BE2C (cell line): ENCODE measurements at regions not wholly inside any gene's neighbourhood (a gene's known extent, or its start where the extent isn't known, plus 50 kb on each side); places are given as distances from the start of the nearest gene placed in this dataset.
A peak's percentile ranks its signal among the peaks of the same experiment; 100 is the strongest.

Experiments used
- DNase-seq: peaks from one replicate; pipeline ENCODE4 v3.0.0-alpha.2; 2020
- H3K27me3 ChIP-seq: fragments of 250-450 bp; sonication (Bioruptor Pico); 2 replicates; pipeline ENCODE4 v1.5.1; 2020; ENCODE audit warnings: mild to moderate bottlenecking
- H3K36me3 ChIP-seq: fragments of 250-450 bp; sonication (Bioruptor Pico); 2 replicates; pipeline ENCODE4 v1.5.1; 2020; ENCODE audit warnings: mild to moderate bottlenecking
- H3K4me1 ChIP-seq: fragments of 250-450 bp; sonication (Bioruptor Pico); 2 replicates; pipeline ENCODE4 v1.5.1; 2020
- H3K4me3 ChIP-seq: 2 replicates; pipeline ENCODE4 v1.5.1; 2011; ENCODE audit warnings: low read depth, low read length
- H3K9me3 ChIP-seq: fragments of 250-450 bp; sonication (Bioruptor Pico); 2 replicates; pipeline ENCODE4 v1.5.1; 2020
- CTCF ChIP-seq: IDR thresholded peaks from 2 replicates; pipeline ENCODE4 v1.5.1; 2012; ENCODE audit warnings: mild to moderate bottlenecking, low read depth, low read length

DNA sequence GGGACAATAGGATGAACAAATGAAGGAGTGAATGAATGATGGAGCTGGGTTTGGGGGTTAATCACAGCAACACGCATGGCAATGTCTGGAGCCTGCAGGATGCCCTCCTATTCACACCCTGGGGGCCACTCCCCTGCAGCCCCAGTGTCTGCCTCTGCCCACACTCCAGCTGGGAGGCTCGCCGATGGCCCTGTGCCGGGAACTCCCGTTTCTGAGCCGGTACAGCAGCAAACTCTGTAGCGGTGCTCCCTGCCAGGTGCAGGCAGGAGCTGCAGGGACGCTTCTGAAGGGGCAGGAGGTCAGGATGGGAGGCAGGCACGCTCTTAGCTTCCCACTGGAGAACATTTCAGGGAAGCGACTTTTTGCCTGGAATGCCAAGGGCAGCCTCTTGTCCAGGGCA is 55.4 kb upstream of the NCOR2 start:
- DNase-seq: no peak
- Histone ChIP-seq H3K4me3 (no peak overlapping the region), H3K9me3 (no peaks in the 10 kb centered on the region), H3K36me3 (no peaks in the 10 kb centered on the region), H3K27me3 (no peaks in the 10 kb centered on the region), H3K4me1 (peaks cover 8% of the 10 kb centered on the region)
- TF ChIP-seq CTCF: no peak

DNA sequence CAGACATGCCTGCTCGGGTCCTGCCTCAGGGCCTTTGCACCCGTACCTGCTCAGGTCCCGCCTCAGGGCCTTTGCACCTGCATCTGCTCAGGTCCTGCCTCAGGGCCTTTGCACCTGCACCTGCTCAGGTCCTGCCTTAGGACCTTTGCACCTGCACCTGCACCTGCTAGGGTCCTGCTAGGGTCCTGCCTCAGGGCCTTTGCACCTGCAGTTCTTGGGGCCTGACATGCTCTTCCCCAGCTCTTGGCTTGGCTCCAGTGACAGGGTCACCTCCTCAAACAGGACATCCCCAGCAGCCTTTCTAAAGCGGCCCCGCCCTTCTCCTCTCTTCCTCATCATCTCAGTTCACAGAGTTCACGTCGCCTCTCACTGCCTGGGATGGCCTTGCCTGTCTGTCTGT is 54.9 kb upstream of the NCOR2 start:
- Histone ChIP-seq H3K4me3 (no peak overlapping the region), H3K4me1 (peaks cover 9% of the 10 kb centered on the region), H3K27me3 (no peaks in the 10 kb centered on the region), H3K36me3 (no peaks in the 10 kb centered on the region), H3K9me3 (no peaks in the 10 kb centered on the region)
- no peak for TF ChIP-seq CTCF
- no peak for DNase-seq

GRCh38 chr12:124621296-124621660 is 53.9 kb upstream of the NCOR2 start:
- peaks cover 13% of the 10 kb centered on the region for H3K4me1 ChIP-seq
- no peak for DNase-seq
- H3K27me3 ChIP-seq: no peaks in the 10 kb centered on the region
- no peaks in the 10 kb centered on the region for H3K9me3 ChIP-seq
- no peak for TF ChIP-seq CTCF
- H3K4me3 ChIP-seq: no peak overlapping the region
- H3K36me3 ChIP-seq: no peaks in the 10 kb centered on the region

GRCh38 chr12:124620606-124621295 is 53.3 kb upstream of the NCOR2 start:
- H3K4me1 ChIP-seq: peaks cover 10% of the 10 kb centered on the region

GRCh38 chr12:124618291-124618902 is 51.0 kb upstream of the NCOR2 start:
- Histone ChIP-seq H3K27me3 (no peaks in the 10 kb centered on the region), H3K36me3 (no peaks in the 10 kb centered on the region), H3K4me3 (no peak overlapping the region), H3K4me1 (peaks cover 10% of the 10 kb centered on the region), H3K9me3 (no peaks in the 10 kb centered on the region; the same call in 1 of the 2 replicates)
- no peak for DNase-seq
- no peak for TF ChIP-seq CTCF

More at GRCh38 chr12:124620606-124621295, 53.3 kb upstream of the NCOR2 start:
- TF ChIP-seq CTCF: no peak
- H3K36me3 ChIP-seq: no peaks in the 10 kb centered on the region
- H3K27me3 ChIP-seq: no peaks in the 10 kb centered on the region
- no peak for DNase-seq
- H3K4me3 ChIP-seq: no peak overlapping the region
- H3K9me3 ChIP-seq: no peaks in the 10 kb centered on the region

DNA sequence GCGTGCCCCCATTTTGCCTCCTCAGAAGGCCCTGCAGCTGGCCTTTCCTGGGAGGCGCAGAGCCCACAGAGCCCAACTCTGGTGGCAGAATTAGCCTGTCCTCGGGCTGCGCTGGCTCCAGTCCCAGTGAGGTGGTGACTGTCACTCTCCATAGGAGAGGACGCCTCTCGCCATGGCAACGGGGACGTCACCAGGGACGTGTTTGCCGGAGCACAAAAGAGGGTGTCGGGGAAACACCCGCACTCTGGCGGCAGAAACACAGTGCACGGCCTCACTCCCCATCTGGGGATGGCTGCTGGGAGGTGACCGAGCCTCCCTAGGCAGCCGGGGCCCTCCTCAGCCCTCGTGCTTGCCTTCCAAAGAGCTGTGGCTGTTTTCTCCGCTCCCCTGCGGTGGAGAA is 50.2 kb upstream of the NCOR2 start:
- Histone ChIP-seq H3K27me3 (no peaks in the 10 kb centered on the region), H3K36me3 (no peaks in the 10 kb centered on the region), H3K9me3 (no peaks in the 10 kb centered on the region; the same call in 1 of the 2 replicates), H3K4me1 (peaks cover 7% of the 10 kb centered on the region), H3K4me3 (peak overlapping the region; percentile 39)
- TF ChIP-seq CTCF: no peak
- peak; percentile 78 for DNase-seq
